HL-60 (cell line): ENCODE measurements at regions not wholly inside any gene's neighbourhood (a gene's known extent, or its start where the extent isn't known, plus 50 kb on each side); places are given as distances from the start of the nearest gene placed in this dataset.

ENCODE experiments used
- DNase-seq, 2 experiments: peaks; one replicate each; pipeline ENCODE4 v3.0.0-alpha.2; 2010 to 2020; ENCODE audit warnings: low read depth in 1 of 2, low spot score in 1 of 2
- H3K27ac ChIP-seq: fragments of 250-450 bp; sonication (Bioruptor Pico); replicated peaks from 2 replicates; pipeline ENCODE4 v1.5.1; 2020; ENCODE audit warnings: mild to moderate bottlenecking, moderate library complexity
- H3K27me3 ChIP-seq: fragments of 250-450 bp; sonication (Bioruptor Pico); 2 replicates; pipeline ENCODE4 v1.5.1; 2021; ENCODE audit warnings: mild to moderate bottlenecking, moderate library complexity; ENCODE audit not compliant: insufficient read depth, poor library complexity, severe bottlenecking
- H3K4me3 ChIP-seq: replicated peaks from 2 replicates; pipeline ENCODE4 v1.5.1; 2011; ENCODE audit warnings: mild to moderate bottlenecking, control low read depth, low read length; ENCODE audit not compliant: insufficient read depth
- GABPA ChIP-seq: IDR thresholded peaks from 2 replicates; pipeline ENCODE4 v1.6.1; 2012; ENCODE audit warnings: low read depth
- POLR2AphosphoS5 ChIP-seq: IDR thresholded peaks from 2 replicates; pipeline ENCODE4 v1.6.1; 2012; ENCODE audit warnings: low read depth
- SPI1 ChIP-seq: IDR thresholded peaks from 2 replicates; pipeline ENCODE4 v1.6.1; 2012; ENCODE audit warnings: low read depth, mild to moderate bottlenecking, borderline replicate concordance
- TF ChIP-seq, protein P1 (sequence below): IDR thresholded peaks from one replicate; pipeline ENCODE4 v1.5.1; 2011; ENCODE audit warnings: low read length, control low read depth, inconsistent platforms; ENCODE audit not compliant: insufficient read depth
- TF ChIP-seq, protein P2 (sequence below): IDR thresholded peaks from 2 replicates; pipeline ENCODE4 v1.6.1; 2012; ENCODE audit warnings: low read depth; ENCODE audit not compliant: insufficient replicate concordance

DNA sequence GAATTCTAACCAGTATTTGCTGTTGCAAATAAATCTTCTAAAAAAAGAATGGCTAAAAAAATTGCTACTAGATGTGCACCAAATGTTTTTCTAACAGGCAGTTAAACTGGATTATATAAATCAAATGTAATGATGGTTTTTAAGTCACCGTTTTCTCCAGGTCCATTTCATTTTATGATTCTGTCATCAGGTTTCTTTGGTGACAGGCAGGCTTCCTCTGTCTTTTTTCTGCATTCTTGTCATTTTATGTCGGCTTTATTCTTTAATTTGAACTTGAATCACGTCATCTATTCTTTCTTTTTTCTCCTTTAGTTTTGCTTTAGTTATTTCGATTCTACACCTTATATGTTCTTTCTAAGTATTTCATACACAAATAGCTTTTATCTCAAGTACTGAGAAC, 212.5 kb downstream of the SOCS6 start:
- peaks cover 8% of the 10 kb centered on the region for H3K27me3 ChIP-seq

DNA sequence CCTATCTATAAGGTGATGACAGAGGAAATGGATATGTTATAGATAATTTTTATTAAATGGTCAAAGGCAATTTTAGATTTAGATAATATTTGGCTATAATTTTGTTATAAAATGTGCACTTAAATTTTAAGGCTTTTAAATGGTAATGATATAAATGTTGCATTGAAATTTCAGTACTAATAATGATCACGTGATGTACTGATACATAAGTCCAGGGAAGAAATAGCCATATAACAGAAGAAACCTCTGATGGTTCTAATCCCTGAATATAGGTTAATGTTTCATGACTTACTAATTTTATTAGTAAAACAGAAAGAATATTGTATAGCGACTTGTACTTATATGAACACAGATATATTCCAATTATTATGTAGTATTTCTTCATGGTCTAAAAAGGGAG, 211.9 kb downstream of the SOCS6 start:
- no peak for DNase-seq
- TF ChIP-seq, protein P1, sequence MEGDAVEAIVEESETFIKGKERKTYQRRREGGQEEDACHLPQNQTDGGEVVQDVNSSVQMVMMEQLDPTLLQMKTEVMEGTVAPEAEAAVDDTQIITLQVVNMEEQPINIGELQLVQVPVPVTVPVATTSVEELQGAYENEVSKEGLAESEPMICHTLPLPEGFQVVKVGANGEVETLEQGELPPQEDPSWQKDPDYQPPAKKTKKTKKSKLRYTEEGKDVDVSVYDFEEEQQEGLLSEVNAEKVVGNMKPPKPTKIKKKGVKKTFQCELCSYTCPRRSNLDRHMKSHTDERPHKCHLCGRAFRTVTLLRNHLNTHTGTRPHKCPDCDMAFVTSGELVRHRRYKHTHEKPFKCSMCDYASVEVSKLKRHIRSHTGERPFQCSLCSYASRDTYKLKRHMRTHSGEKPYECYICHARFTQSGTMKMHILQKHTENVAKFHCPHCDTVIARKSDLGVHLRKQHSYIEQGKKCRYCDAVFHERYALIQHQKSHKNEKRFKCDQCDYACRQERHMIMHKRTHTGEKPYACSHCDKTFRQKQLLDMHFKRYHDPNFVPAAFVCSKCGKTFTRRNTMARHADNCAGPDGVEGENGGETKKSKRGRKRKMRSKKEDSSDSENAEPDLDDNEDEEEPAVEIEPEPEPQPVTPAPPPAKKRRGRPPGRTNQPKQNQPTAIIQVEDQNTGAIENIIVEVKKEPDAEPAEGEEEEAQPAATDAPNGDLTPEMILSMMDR = no peak
- Histone ChIP-seq H3K27ac (no peak overlapping the region), H3K4me3 (no peak overlapping the region), H3K27me3 (peaks cover 8% of the 10 kb centered on the region)

More for the DNA sequence above, 212.5 kb downstream of the SOCS6 start:
- no peak for DNase-seq
- no peak overlapping the region for H3K27ac ChIP-seq
- no peak overlapping the region for H3K4me3 ChIP-seq
- no peak for TF ChIP-seq SPI1
- TF ChIP-seq POLR2AphosphoS5 = no peak
- TF ChIP-seq, protein P1 = no peak
- no peak for TF ChIP-seq GABPA
- TF ChIP-seq, protein P2, sequence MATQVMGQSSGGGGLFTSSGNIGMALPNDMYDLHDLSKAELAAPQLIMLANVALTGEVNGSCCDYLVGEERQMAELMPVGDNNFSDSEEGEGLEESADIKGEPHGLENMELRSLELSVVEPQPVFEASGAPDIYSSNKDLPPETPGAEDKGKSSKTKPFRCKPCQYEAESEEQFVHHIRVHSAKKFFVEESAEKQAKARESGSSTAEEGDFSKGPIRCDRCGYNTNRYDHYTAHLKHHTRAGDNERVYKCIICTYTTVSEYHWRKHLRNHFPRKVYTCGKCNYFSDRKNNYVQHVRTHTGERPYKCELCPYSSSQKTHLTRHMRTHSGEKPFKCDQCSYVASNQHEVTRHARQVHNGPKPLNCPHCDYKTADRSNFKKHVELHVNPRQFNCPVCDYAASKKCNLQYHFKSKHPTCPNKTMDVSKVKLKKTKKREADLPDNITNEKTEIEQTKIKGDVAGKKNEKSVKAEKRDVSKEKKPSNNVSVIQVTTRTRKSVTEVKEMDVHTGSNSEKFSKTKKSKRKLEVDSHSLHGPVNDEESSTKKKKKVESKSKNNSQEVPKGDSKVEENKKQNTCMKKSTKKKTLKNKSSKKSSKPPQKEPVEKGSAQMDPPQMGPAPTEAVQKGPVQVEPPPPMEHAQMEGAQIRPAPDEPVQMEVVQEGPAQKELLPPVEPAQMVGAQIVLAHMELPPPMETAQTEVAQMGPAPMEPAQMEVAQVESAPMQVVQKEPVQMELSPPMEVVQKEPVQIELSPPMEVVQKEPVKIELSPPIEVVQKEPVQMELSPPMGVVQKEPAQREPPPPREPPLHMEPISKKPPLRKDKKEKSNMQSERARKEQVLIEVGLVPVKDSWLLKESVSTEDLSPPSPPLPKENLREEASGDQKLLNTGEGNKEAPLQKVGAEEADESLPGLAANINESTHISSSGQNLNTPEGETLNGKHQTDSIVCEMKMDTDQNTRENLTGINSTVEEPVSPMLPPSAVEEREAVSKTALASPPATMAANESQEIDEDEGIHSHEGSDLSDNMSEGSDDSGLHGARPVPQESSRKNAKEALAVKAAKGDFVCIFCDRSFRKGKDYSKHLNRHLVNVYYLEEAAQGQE = no peak

DNA sequence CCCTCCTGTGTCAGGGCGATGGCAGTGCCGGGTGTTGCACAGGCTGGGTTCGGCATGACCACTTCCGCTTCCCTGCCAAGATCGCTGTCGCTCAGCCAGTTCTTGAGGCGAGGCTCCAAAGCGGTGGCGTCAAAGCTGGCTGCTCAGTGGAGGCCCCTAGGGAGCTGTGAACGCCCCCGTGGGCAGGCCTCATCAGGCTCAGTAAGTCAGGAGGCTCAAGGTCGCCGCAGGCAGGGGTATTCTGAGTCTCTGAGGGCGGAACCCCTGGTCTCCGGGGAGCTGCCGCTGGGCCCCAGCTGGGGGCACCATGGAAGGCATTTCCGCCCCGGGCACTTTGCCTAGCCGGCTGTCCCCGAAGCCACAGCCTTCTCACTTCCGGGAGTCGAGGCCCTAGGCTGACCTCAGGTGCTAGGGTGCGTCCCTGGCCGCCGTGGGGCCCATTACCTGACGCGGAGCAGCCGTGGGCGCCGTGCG, 210.4 kb downstream of the SOCS6 start:
- H3K4me3 ChIP-seq = no peak overlapping the region
- no peak overlapping the region for H3K27ac ChIP-seq
- TF ChIP-seq GABPA (no peak), SPI1 (no peak), POLR2AphosphoS5 (no peak)
- TF ChIP-seq, protein P1 = no peak
- TF ChIP-seq, protein P2 = no peak
- no peak for DNase-seq
- peaks cover 8% of the 10 kb centered on the region for H3K27me3 ChIP-seq
